GM21367 (cell line): ENCODE measurements at regions not wholly inside any gene's neighbourhood (a gene's known extent, or its start where the extent isn't known, plus 50 kb on each side); places are given as distances from the start of the nearest gene placed in this dataset.

ENCODE experiments used
- ATAC-seq: cut with Tn5 transposase; IDR thresholded peaks from one replicate; pipeline ENCODE4 v1.9.1; 2021; ENCODE audit not compliant: unreplicated experiment

DNA sequence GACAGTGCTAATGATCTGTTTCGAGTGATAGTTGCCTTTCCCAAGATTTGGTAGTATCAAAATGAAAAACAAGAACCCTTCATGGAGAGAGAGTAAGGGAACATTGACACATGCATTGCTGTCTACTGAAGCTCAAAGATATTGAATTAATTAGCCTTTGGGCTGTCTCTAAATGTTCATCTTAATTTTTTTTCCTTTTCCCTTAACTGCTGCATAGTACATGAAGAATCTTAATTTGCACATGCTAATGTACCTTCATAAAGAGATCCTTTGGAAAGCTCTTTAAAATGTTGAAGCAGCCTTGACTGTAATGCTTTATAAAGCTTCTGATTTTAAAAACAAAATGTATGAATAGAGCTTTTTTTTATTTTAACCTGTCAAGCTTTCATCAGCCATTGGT, 452.2 kb downstream of the TUSC7 start:
- ATAC-seq, result no peak

DNA sequence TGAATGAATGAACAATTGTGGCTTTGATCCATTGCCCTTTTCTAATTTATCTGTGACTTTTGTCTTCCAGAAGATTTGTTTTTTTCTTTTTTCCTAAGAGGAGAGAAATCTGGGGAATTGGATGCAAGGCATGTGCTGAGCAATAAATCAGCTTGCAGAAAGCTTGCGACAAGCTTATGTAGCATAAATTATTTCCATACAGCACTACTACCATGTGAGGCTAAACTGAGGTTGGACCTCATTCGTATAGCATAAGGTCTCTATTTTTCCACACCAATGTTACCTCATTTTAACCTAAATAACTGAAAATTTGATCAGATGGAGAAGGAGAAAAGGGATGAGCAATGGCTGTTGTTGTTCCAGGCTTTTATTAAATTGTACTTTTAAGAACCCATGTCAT, 455.6 kb downstream of the TUSC7 start:
- ATAC-seq, result no peak

DNA sequence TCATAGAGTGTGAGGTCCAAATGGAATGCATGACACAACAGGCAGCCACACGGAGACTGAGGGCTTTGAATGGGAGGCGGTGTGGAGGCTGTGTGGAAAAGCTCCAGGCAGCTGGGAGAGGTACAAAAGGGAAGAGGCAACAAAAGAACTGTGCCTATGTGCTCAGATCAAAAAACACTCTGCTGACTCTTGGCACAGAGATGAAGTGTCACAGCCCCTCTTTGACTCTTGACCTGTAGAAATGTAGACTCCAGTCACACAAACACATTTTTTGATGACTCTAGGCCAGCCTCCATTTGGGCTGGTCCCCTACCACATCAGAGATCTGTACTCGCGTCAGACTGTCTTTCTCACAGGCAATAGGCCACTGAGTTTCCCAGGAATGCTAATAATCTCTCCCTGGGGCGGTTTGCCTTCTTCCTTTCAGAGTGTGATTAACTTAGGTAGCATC, 456.0 kb downstream of the TUSC7 start:
- no peak for ATAC-seq

DNA sequence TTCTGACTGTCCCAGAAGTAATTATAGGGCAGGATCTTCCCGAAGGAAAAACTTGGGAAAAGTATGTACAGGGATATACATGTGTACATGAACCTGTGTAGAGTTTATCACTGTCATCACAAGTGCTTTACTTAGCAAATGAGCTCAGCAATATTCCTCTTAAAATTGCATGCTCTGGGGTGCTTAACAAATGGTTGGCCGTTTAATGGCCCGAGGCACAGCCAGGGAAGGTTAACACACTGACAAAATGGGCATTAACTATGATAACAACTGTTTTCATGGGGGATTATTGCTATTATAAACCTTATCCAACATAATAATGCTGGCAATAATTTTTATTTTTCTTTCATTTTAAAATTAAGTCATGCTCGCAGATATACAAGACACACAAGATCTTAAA, 459.3 kb downstream of the TUSC7 start:
- no peak for ATAC-seq

DNA sequence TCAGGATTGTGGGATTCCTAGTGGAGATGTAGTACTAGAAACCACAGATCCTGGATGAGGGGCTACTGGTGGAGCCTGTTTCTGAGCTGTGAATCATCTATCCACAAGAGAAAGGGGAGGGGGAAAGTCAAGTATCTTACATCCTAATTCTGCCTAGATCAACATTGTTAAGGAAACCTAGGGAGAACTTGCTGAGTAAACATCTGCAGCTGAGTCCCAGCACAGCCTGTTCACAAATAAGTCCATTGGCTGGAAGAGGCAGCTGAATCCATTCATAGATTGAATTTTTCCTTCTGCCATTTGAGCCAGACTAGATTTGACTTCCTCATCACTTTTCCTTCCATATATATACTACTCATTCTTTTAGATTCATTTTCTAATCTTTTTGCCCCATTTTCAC, 460.5 kb downstream of the TUSC7 start:
- ATAC-seq, result no peak

DNA sequence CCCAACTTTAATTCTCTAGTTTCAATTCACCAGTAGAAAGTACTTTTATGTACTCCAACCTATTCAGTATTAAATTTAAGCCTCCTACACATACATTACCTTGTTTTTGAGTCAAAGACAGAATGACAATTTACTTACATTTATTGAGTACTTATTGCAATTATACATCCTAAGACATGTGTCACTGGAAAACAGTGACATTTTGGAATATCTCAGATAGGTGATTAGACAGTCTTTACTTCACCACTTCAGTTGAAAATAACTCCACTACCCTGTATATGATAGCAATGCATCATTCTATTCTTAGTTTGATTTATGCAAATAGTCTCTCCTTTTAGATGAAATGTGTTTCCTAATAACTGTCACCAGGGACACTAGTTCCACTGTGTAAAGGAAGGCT, 461.5 kb downstream of the TUSC7 start:
- no peak for ATAC-seq

DNA sequence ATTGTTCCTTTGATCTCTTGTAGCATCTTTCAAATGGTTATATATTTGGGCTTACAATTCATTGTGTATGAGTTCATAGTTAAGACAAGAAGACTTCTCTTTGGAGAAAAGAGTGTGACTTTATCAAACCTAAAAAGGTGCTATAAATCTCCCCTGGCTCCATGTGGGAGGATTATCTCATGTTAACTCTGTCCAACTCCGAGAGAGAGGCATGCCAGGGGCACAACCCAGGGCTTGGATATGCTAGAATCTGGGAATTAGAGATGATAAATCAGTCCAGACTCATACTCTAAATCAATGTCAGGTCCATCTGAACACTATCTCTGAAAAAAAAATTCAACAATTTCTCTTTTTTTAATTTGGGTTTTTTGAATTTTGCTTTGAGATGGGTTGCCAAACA, 462.8 kb downstream of the TUSC7 start:
- ATAC-seq, result no peak

DNA sequence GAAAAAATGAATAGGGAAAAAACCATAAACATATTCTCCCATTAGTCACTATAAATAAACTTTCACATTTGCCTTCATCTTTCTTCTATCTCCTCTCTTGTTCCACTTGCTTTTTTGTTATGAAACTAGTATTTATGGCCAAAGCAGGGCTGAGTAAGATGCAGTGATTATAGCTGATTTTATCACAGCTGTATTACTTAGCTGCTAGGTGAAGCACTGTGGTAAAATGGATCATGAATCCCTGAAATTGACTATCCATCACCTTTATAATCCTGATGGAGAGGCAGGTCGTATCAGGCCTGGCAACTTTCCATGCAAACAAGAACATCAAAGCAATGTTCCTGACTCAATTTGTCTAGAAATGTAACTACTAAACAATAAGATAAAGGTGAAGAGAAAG, 471.6 kb downstream of the TUSC7 start:
- ATAC-seq, result no peak

DNA sequence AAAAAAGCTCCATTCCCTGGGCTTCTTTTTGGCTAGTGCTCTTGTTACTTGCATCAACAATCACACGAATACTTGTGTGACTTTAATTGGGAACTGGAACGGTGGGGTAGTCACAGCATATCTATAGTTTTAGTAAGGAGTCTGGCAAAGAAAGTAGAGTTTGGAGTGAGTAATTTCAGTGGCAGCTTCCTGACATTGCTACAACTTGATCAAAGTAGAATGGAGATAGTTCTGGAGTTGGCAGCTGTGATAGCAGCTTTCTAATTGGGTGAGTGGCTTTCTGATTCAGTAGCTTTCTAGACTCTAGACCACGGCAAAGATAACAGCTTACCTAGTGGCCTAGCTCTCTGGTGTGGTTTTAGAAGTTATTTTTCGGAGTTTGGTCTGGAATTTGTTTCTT, 475.0 kb downstream of the TUSC7 start:
- ATAC-seq, result no peak

DNA sequence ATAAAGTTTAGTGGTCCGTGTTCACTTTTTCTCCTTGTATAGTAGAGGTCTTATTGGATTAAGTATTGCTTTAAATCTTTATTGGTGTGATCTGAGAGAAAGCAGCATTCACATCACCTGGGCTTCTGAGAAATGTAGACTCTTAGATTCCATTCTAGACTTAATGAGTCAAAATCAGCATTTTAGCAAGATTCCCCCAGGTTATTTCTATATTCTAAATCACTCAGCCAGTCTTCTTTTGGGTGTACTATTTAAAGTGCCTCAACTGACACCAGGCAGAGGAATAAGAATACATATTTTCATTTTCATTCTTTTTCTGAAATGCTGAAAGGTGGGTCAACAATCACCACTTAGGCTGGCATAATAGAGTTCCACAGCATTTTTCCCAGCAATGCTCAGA, 481.7 kb downstream of the TUSC7 start:
- no peak for ATAC-seq

DNA sequence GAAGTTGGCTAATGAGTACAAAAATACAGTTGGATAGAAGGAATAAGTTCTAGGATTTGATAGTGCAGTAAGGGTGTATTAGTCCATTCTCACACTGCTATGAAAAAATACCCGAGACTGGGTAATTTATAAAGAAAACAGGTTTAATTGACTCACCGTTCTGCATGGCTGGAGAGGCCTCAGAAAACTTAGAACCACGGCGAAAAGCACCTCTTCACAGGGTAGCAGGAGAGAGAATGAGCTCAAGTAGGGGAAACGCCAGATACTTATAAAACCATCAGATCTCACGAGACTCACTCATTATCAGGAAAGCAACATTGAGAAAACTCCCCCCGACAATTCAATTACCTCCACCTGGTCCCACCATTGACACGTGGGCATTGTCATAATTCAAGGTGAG, 483.3 kb downstream of the TUSC7 start:
- ATAC-seq, result no peak

DNA sequence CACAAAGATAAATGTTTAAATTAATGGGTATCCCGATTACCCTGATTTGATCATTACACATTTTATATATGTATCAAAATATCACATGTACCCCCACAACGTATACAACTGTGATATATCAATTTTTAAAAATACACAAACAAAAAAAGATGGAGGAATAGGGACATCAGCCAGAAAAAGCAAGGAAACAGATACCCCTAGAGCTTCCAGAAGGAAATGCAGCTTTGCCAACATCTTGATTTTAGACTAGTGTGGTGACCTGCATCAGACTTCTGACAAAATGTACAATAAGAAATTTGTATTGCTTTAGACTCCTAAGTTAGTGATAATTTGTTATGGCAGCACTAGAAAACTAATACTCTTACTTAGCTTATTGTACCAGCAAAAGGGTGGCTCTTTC, 483.8 kb downstream of the TUSC7 start:
- no peak for ATAC-seq

DNA sequence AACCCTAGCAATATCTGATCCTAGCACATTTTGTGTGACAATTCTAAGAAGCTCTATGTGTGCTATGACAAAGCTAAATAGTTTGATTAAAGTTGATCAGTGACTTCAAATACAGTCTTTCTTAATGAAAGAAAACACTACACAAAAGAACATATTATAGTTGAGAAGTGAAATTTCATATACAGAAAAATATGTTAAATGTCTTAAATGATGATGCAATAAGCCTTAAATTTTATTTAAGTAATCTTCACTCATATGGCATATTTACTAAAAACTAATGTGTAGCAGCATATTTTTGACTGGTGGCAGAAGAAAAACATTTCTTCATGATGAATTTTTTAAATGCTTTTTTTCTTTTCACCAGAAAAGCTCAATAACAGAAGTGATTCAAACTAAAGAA, 485.5 kb downstream of the TUSC7 start:
- ATAC-seq, result no peak

DNA sequence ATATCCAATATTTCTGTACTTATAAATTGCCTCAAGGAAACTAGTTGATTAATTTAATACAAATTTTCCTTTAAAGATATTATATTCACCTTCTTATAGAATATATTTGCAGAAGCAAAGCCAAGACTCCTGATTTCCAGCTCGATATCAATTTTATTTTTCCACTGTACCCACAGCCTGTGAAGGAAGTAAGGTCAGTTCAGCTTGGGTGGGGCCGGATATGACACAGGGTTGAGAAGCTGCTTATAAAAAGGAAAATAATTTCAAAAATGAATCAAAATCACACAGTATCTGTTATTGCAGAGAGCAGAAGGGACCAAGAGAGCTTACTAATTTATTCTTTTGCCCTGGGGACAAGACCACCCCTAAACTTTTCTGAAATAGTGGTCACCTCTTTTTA, 491.4 kb downstream of the TUSC7 start:
- no peak for ATAC-seq

DNA sequence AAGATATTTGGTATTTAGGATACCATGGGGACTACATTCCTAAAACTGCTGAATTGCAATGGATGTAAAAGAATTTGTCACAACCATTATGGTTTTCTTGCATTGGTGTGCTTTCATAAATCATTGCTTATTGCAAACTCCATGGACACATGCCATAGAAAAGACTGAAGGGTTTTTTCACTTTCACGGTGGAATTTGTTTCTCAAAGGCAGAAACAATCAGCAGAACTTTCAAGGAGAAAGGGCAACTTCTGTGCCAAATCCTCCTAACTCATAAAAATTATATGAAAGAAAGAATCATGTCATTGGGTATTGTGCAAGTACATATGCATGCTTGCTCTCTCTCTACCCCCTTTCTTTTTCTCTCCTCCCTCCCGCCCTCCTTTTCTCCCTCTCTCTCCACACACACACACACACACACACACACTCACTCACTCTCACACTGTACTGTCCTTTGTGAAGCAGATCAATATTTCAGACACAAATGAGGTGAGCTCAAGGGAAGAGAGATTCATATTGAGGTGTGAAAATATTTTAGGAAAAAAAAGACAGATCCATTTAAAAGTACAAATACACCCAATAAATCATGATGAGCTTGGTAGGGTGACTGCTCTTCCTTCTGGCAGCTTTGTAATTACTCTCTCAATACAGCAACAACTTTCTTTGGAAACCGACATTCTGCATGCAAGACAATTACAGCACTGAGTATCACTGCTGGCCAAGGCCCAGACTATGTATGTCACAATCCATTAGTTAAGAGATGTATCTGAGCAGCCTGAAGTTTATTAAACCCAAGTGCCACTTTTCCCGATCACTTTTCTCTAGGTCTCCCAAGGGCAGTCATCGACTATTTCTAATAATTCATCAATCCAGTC, 492.6 kb downstream of the TUSC7 start:
- ATAC-seq, result no peak

DNA sequence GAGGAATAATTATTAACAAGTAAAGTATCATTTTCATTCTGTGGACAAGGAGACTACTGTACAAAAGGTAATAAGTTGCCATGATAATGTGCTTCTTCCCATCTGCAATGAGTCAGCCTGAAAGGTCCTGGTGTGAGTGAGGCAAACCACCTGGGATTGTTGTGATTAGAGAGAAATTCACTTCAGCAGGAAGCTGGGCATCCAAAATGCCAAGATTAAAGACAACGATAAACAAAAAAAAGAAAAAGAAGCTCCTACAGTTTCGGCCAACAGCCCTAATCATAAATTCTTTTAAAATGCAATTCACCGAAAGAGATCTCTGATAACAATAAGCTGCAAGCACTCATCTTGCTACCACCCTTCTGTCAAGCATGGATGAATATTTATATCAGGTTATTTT, 507.8 kb downstream of the TUSC7 start:
- no peak for ATAC-seq

DNA sequence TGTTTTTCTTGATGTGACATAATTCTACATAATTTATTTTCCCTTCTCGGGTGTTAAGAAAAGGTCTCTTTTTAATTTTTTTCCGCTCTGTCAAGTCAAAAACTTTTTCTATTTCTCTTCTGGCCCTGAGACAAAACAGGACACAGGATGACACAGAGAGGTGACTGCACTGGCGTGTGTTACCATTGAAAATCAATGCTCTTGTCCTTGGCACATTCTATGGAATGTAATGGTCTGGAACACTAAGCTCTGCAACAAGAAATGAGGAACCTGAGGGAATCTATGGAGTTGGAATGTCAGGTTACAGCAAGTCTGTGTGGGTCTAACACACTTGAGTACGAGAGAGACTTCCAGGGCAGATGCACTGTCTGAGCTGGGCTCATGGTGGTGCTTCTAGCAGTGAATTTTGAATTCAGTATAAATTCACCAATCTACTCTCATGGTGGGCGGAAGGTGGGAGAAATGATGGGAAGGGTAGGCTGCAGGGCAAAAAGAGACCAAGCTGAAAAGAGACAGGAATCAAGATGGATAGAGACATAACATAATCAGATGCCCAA, 508.3 kb downstream of the TUSC7 start:
- ATAC-seq, result no peak

DNA sequence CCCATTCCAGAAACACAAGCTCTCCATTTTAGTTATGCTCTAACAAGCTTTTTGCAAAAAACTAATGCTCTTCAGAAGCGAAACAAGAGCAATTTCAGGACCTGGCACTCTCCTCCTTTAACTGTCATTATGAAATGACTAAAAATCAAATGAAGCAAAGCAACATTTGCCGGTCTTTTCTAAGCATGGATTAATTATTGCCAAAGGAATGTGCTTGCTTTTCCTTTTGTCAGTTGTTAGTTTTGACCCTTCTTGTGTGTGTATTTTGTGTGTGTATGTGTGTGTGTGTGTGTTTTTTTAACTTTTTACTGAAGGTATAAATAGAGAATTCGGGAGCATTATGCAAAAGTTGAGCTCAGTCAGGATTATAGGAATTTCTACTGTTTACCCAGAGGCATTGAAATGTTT, 509.1 kb downstream of the TUSC7 start:
- ATAC-seq, result no peak

DNA sequence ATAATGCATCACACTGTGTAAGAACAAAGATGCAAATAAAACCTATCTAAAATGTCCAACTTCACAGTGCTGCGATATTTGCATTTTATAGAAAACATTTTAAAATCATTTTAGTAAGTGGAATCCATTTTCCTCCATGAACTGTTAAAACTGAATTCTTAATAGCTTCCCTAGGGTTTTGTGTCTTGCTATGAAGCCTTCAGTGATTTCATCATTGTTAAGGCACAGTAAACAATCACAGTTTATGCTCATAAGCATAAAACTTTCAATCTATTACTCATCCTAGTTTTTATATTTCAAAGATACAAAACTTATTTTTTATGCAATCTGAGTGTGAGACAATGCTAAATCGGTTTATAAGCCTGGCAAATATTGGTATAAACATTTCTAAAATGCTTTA, 509.7 kb downstream of the TUSC7 start:
- no peak for ATAC-seq

DNA sequence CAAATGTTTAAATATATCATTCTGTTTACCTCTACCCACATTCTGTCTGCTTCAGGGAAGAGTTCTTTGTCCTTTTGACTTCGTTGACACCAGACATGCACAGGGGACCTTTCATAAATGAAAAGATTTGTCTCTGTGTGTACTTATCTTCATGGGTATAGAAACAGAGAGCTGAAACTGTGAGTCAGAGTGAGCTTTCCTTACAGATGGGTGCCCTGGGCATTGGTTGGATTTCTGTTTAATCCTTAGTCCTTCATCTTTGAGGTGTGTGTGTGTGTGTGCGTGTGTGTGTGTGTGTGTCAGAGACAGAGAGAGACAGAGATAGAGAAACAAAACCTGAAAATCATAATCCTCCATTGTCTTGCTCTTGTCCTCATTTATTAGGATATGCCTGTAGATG, 517.4 kb downstream of the TUSC7 start:
- no peak for ATAC-seq

DNA sequence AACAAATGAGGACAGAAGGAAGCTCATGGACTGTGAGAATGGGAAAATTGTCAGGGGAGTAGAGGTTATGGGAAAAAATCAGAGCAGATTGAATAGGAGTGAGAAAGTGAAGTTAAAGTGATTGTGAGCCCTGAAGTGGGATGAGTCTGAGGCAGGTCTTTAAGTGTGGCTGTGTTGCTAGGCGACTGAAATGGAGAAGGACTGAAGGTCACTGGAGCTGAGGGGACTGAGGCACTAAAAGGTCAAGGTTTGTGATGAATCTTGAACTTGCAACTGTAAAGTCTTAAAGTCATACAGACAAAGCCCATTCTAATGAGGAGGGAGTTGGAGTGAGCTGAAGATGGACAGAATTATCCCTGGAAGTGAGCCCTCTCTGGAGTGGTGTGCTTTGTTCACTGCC, 518.9 kb downstream of the TUSC7 start:
- ATAC-seq, result no peak

DNA sequence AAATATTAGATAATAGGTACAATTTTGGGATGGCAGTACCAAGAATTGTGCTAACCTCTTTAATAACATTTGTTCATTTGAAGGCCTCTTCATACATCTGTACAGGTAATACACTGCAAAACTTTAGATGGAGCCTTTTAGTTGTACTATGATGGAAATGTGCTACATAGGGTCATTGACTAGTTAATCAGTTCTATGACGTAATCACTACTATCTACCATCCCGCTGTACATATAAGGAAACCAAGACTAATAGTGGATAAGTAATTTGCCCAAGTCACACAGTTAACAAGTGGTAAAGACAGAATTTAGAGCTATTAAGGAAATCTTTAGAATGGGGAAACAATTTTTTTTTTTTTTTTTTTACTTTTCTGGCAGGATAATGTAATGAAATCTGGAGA, 521.3 kb downstream of the TUSC7 start:
- ATAC-seq, result no peak

DNA sequence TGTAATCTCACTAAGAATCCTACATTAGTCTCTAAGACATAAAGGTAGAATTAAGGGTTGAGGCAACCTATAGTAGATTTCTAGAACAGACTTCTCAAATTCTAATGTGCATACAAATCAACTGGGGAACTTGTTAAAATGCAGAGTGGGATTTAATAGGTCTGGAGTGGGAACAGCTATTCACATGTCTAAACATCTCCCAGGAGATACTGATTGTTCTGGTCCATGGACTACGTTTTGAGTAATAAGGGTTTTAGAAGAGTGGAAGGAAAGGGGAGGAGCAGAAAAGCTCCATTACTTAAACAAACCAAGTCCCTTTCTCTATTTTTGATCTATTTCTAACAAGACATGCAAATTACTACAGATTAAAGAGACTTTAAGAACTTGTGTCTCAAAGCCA, 524.8 kb downstream of the TUSC7 start:
- no peak for ATAC-seq
